ENCODE measurements at regions not wholly inside any gene's neighbourhood (a gene's known extent, or its start where the extent isn't known, plus 50 kb on each side); places are given as distances from the start of the nearest gene placed in this dataset.

DNA sequence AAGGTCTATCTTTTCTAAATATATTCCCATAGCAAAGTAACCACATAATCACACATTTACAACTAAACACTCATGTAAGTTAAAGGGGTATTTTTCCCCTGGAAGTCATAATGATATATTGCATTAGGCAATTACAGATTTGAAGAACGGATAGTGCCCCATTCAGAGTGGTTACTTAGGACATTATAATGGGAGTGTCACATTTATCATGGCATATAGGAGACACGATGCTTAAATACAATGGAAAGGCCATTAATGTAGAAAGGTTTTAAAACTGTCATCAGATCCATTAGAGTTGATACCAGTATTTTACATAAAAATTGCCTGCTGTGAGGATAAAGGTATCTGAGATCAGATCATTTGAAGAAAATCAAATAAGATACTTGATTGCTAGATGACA, 582.0 kb upstream of the SEMA6D start:
- H3F3A ChIP-seq (ENCODE audit: insufficient read depth, low read length): no peaks in the 10 kb centered on the region
- no peaks in the 10 kb centered on the region for H3K36me3 ChIP-seq (replicated peaks; ENCODE audit: insufficient read depth, low read length)
- no peak overlapping the region for H3K27ac ChIP-seq (ENCODE audit: low read length)
- no peaks in the 10 kb centered on the region for H3K9me2 ChIP-seq (replicated peaks; ENCODE audit: insufficient read depth, low read length)
- H3K4me3 ChIP-seq (ENCODE audit: low read length): no peak overlapping the region
- H2AFZ ChIP-seq (ENCODE audit: low read length): no peak overlapping the region
- H3K4me2 ChIP-seq (ENCODE audit: low read depth, low read length): no peak overlapping the region
- no peaks in the 10 kb centered on the region for H4K20me1 ChIP-seq (ENCODE audit: insufficient read depth, low read length)
- H3K4me1 ChIP-seq (ENCODE audit: low read length): no peaks in the 10 kb centered on the region
- H3K9me3 ChIP-seq (replicated peaks; ENCODE audit: insufficient read depth, low read length): no peaks in the 10 kb centered on the region
- H3K79me2 ChIP-seq (ENCODE audit: low read length): no peaks in the 10 kb centered on the region
- H3K9ac ChIP-seq (ENCODE audit: low read length): no peak overlapping the region
- H3K27me3 ChIP-seq (replicated peaks; ENCODE audit: insufficient read depth, low read length): no peaks in the 10 kb centered on the region
- no peak for DNase-seq
- TF ChIP-seq EZH2phosphoT487 (IDR thresholded peaks at IDR 0.05; ENCODE audit: low read length) (no peak), EZH2 (optimal IDR thresholded peaks at IDR 0.05; ENCODE audit: low read depth, low read length) (no peak)
- TF ChIP-seq, protein P1, sequence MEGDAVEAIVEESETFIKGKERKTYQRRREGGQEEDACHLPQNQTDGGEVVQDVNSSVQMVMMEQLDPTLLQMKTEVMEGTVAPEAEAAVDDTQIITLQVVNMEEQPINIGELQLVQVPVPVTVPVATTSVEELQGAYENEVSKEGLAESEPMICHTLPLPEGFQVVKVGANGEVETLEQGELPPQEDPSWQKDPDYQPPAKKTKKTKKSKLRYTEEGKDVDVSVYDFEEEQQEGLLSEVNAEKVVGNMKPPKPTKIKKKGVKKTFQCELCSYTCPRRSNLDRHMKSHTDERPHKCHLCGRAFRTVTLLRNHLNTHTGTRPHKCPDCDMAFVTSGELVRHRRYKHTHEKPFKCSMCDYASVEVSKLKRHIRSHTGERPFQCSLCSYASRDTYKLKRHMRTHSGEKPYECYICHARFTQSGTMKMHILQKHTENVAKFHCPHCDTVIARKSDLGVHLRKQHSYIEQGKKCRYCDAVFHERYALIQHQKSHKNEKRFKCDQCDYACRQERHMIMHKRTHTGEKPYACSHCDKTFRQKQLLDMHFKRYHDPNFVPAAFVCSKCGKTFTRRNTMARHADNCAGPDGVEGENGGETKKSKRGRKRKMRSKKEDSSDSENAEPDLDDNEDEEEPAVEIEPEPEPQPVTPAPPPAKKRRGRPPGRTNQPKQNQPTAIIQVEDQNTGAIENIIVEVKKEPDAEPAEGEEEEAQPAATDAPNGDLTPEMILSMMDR (IDR thresholded peaks at IDR 0.05; ENCODE audit: low read length): no peak

DNA sequence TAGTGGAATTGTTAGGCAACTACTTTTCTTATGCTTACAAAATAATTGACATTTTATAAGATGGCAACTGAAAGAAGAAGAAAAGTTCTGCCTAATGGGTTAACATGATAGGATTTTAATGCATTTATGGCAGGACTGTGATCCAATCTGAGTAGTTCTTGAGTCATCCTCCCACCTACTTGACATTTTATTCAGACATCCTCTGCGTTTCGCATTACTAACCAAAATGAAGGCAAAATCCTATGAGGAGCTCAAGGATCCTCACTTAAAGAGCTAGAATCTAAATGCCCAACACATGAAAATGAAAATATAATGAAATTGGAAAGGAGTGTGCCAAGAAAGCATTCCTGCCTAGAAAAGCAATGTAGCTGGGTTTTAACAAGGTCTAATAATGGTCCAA, 581.1 kb upstream of the SEMA6D start:
- Histone ChIP-seq H3K27me3 (replicated peaks; ENCODE audit: insufficient read depth, low read length) (no peaks in the 10 kb centered on the region), H3K9ac (ENCODE audit: low read length) (no peak overlapping the region), H3K27ac (ENCODE audit: low read length) (no peak overlapping the region), H3K9me3 (replicated peaks; ENCODE audit: insufficient read depth, low read length) (no peaks in the 10 kb centered on the region), H4K20me1 (ENCODE audit: insufficient read depth, low read length) (no peaks in the 10 kb centered on the region), H3K36me3 (replicated peaks; ENCODE audit: insufficient read depth, low read length) (no peaks in the 10 kb centered on the region), H3K4me2 (ENCODE audit: low read depth, low read length) (no peak overlapping the region), H3K4me1 (ENCODE audit: low read length) (no peaks in the 10 kb centered on the region), H3K4me3 (ENCODE audit: low read length) (no peak overlapping the region), H3F3A (ENCODE audit: insufficient read depth, low read length) (no peaks in the 10 kb centered on the region), H3K9me2 (replicated peaks; ENCODE audit: insufficient read depth, low read length) (no peaks in the 10 kb centered on the region), H2AFZ (ENCODE audit: low read length) (no peak overlapping the region), H3K79me2 (ENCODE audit: low read length) (no peaks in the 10 kb centered on the region)
- DNase-seq: no peak
- TF ChIP-seq, protein P1 (IDR thresholded peaks at IDR 0.05; ENCODE audit: low read length): no peak
- TF ChIP-seq EZH2phosphoT487 (IDR thresholded peaks at IDR 0.05; ENCODE audit: low read length): no peak
- no peak for TF ChIP-seq EZH2 (optimal IDR thresholded peaks at IDR 0.05; ENCODE audit: low read depth, low read length)

DNA sequence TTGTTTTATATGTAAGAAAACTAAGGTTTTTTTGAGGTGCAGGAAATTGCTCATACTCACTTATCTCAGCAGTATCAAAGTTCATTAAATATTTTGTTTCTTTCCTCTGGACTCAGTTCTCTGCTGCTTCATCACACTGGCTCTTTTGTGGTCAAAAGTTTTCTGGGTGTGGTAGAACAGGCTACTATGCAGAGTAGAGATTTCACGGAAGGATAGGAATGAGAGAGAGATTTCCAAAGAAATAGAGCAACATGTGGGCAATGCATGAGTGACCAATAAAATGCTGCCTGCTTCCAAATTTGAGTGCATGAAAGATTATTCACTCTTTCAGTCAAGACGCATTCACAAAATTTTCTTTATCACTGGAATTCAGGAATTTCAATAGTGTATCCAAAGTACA, 577.3 kb upstream of the SEMA6D start:
- no peaks in the 10 kb centered on the region for H3F3A ChIP-seq (ENCODE audit: insufficient read depth, low read length)
- no peak overlapping the region for H2AFZ ChIP-seq (ENCODE audit: low read length)
- TF ChIP-seq EZH2 (optimal IDR thresholded peaks at IDR 0.05; ENCODE audit: low read depth, low read length): no peak
- TF ChIP-seq, protein P1 (IDR thresholded peaks at IDR 0.05; ENCODE audit: low read length): no peak
- TF ChIP-seq EZH2phosphoT487 (IDR thresholded peaks at IDR 0.05; ENCODE audit: low read length): no peak
- no peak overlapping the region for H3K9ac ChIP-seq (ENCODE audit: low read length)
- no peak overlapping the region for H3K4me3 ChIP-seq (ENCODE audit: low read length)
- no peaks in the 10 kb centered on the region for H4K20me1 ChIP-seq (ENCODE audit: insufficient read depth, low read length)
- H3K4me1 ChIP-seq (ENCODE audit: low read length): no peaks in the 10 kb centered on the region
- no peaks in the 10 kb centered on the region for H3K9me2 ChIP-seq (replicated peaks; ENCODE audit: insufficient read depth, low read length)
- H3K36me3 ChIP-seq (replicated peaks; ENCODE audit: insufficient read depth, low read length): no peaks in the 10 kb centered on the region
- no peak overlapping the region for H3K4me2 ChIP-seq (ENCODE audit: low read depth, low read length)
- H3K79me2 ChIP-seq (ENCODE audit: low read length): no peaks in the 10 kb centered on the region
- H3K27ac ChIP-seq (ENCODE audit: low read length): no peak overlapping the region
- no peak for DNase-seq
- no peaks in the 10 kb centered on the region for H3K9me3 ChIP-seq (replicated peaks; ENCODE audit: insufficient read depth, low read length)
- no peaks in the 10 kb centered on the region for H3K27me3 ChIP-seq (replicated peaks; ENCODE audit: insufficient read depth, low read length)

All from MM.1S (cell line).